GM12865 (cell line): ENCODE measurements at regions not wholly inside any gene's neighbourhood (a gene's known extent, or its start where the extent isn't known, plus 50 kb on each side); places are given as distances from the start of the nearest gene placed in this dataset.

ENCODE experiments used
- DNase-seq: peaks from one replicate; pipeline ENCODE4 v3.0.0; 2010; ENCODE audit warnings: low read depth
- H3K4me3 ChIP-seq: 2 replicates; pipeline ENCODE4 v1.5.1; 2011; ENCODE audit warnings: mild to moderate bottlenecking, low read depth, low read length, control low read depth
- CTCF ChIP-seq: IDR thresholded peaks from 2 replicates; pipeline ENCODE4 v1.5.1; 2011; ENCODE audit warnings: low read length, control low read depth, low read depth, inconsistent platforms; ENCODE audit not compliant: insufficient read depth; ENCODE audit errors: missing control alignments

GRCh38 chr3:3625544-3626271 is 173.5 kb upstream of the LRRN1 start:
- no peak overlapping the region for H3K4me3 ChIP-seq
- TF ChIP-seq CTCF = no peak
- no peak for DNase-seq

GRCh38 chr3:3619815-3620214 is 179.4 kb upstream of the LRRN1 start:
- no peak for TF ChIP-seq CTCF
- DNase-seq = no peak
- H3K4me3 ChIP-seq = no peak overlapping the region

- DNase-seq = no peak
- TF ChIP-seq CTCF = no peak
- no peak overlapping the region for H3K4me3 ChIP-seq
Observed at GRCh38 chr3:3618623-3619022, 180.6 kb upstream of the LRRN1 start.

GRCh38 chr3:3615533-3615932 is 183.7 kb upstream of the LRRN1 start:
- no peak for TF ChIP-seq CTCF
- H3K4me3 ChIP-seq = no peak overlapping the region
- no peak for DNase-seq

- no peak overlapping the region for H3K4me3 ChIP-seq
- no peak for DNase-seq
- no peak for TF ChIP-seq CTCF
Observed at GRCh38 chr3:3610581-3611298, 188.5 kb upstream of the LRRN1 start.

- H3K4me3 ChIP-seq = no peak overlapping the region
- no peak for TF ChIP-seq CTCF
- DNase-seq = no peak
Observed at GRCh38 chr3:3606321-3606720, 192.9 kb upstream of the LRRN1 start.
